OCI-LY1 (cell line): ENCODE measurements at regions not wholly inside any gene's neighbourhood (a gene's known extent, or its start where the extent isn't known, plus 50 kb on each side); places are given as distances from the start of the nearest gene placed in this dataset.
"Not testable (repeated sequence)": the region's sequence is repeated elsewhere in the genome, so short reads cannot be mapped to it uniquely, and the experiment has no call there.

Experiments
- H2AFZ ChIP-seq: fragments of 200-600 bp; sonication (generic), shearing (Covaris generic); 2 replicates; pipeline ENCODE4 v1.6.0; 2014; ENCODE audit warnings: antibody characterized with exemption, mild to moderate bottlenecking, low read length
- H3F3A ChIP-seq: fragments of 200-600 bp; sonication (generic), shearing (Covaris generic); 2 replicates; pipeline ENCODE4 v1.6.0; 2014; ENCODE audit warnings: mild to moderate bottlenecking, antibody characterized with exemption, low read length, moderate library complexity; ENCODE audit not compliant: insufficient read depth
- H3K27ac ChIP-seq: fragments of 200-600 bp; sonication (generic); 2 replicates; pipeline ENCODE4 v1.5.1; 2014; ENCODE audit warnings: low read length, mixed run types, mild to moderate bottlenecking, low read depth; ENCODE audit not compliant: poor library complexity, severe bottlenecking
- H3K27me3 ChIP-seq: fragments of 200-600 bp; sonication (generic); 2 replicates; pipeline ENCODE4 v1.6.0; 2014; ENCODE audit warnings: antibody characterized with exemption, mild to moderate bottlenecking, low read length, moderate library complexity; ENCODE audit not compliant: insufficient read depth
- H3K36me3 ChIP-seq: fragments of 200-600 bp; sonication (generic); 2 replicates; pipeline ENCODE4 v1.6.1; 2014; ENCODE audit warnings: mild to moderate bottlenecking, antibody characterized with exemption, low read length, moderate library complexity, mixed read lengths; ENCODE audit not compliant: insufficient read depth
- H3K4me1 ChIP-seq: fragments of 200-600 bp; sonication (generic); 2 replicates; pipeline ENCODE4 v1.5.1; 2014; ENCODE audit warnings: mild to moderate bottlenecking, low read length, moderate library complexity; ENCODE audit not compliant: insufficient read depth, severe bottlenecking
- H3K4me2 ChIP-seq: fragments of 200-600 bp; sonication (generic), shearing (Covaris generic); 2 replicates; pipeline ENCODE4 v1.6.1; 2014; ENCODE audit warnings: low read length
- H3K4me3 ChIP-seq: fragments of 200-600 bp; sonication (generic); 2 replicates; pipeline ENCODE4 v1.5.1; 2014; ENCODE audit warnings: low read length, low read depth, mild to moderate bottlenecking, mixed read lengths; ENCODE audit not compliant: poor library complexity, severe bottlenecking
- H3K79me2 ChIP-seq: fragments of 200-600 bp; shearing (Covaris generic); 2 replicates; pipeline ENCODE4 v1.6.1; 2016; ENCODE audit warnings: mixed run types, low read length, mixed read lengths; ENCODE audit not compliant: insufficient read depth
- H3K9ac ChIP-seq: fragments of 200-600 bp; sonication (generic), shearing (Covaris generic); 2 replicates; pipeline ENCODE4 v1.6.1; 2014; ENCODE audit warnings: mild to moderate bottlenecking, low read length, mixed read lengths
- H3K9me2 ChIP-seq: fragments of 200-600 bp; sonication (generic), shearing (Covaris generic); 2 replicates; pipeline ENCODE4 v1.6.1; 2014; ENCODE audit warnings: low read depth, mild to moderate bottlenecking, low read length, mixed read lengths
- H3K9me3 ChIP-seq: fragments of 200-600 bp; shearing (Covaris generic); 2 replicates; pipeline ENCODE4 v1.6.1; 2014; ENCODE audit warnings: low read length, mixed read lengths
- H4K20me1 ChIP-seq: fragments of 200-600 bp; sonication (generic), shearing (Covaris generic); 2 replicates; pipeline ENCODE4 v1.6.0; 2016; ENCODE audit warnings: mild to moderate bottlenecking, low read length; ENCODE audit not compliant: insufficient read depth
- EZH2 ChIP-seq: fragments of 200-600 bp; sonication (generic), shearing (Covaris generic); IDR thresholded peaks from 2 replicates; pipeline ENCODE4 v1.8.0; 2017; ENCODE audit warnings: borderline replicate concordance, mixed run types, mild to moderate bottlenecking, antibody characterized with exemption, low read length, moderate library complexity, mixed read lengths
- TF ChIP-seq, protein P1 (sequence below): fragments of 200-600 bp; sonication (generic), shearing (Covaris generic); IDR thresholded peaks from 2 replicates; pipeline ENCODE4 v1.5.1; 2017; ENCODE audit warnings: mild to moderate bottlenecking, antibody characterized with exemption, low read length, moderate library complexity, mixed read lengths

GRCh38 chr6:81933608-81934051, 181.1 kb upstream of the TENT5A start:
- no peak overlapping the region for H3K4me2 ChIP-seq
- no peaks in the 10 kb centered on the region for H4K20me1 ChIP-seq
- no peak overlapping the region for H3K27ac ChIP-seq
- no peaks in the 10 kb centered on the region for H3K79me2 ChIP-seq
- TF ChIP-seq, protein P1, sequence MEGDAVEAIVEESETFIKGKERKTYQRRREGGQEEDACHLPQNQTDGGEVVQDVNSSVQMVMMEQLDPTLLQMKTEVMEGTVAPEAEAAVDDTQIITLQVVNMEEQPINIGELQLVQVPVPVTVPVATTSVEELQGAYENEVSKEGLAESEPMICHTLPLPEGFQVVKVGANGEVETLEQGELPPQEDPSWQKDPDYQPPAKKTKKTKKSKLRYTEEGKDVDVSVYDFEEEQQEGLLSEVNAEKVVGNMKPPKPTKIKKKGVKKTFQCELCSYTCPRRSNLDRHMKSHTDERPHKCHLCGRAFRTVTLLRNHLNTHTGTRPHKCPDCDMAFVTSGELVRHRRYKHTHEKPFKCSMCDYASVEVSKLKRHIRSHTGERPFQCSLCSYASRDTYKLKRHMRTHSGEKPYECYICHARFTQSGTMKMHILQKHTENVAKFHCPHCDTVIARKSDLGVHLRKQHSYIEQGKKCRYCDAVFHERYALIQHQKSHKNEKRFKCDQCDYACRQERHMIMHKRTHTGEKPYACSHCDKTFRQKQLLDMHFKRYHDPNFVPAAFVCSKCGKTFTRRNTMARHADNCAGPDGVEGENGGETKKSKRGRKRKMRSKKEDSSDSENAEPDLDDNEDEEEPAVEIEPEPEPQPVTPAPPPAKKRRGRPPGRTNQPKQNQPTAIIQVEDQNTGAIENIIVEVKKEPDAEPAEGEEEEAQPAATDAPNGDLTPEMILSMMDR: no peak
- TF ChIP-seq EZH2: no peak
- no peaks in the 10 kb centered on the region for H3F3A ChIP-seq
- H2AFZ ChIP-seq: no peak overlapping the region
- H3K36me3 ChIP-seq: no peaks in the 10 kb centered on the region
- H3K4me1 ChIP-seq: no peaks in the 10 kb centered on the region
- no peaks in the 10 kb centered on the region for H3K9me2 ChIP-seq
- no peaks in the 10 kb centered on the region for H3K27me3 ChIP-seq
- H3K9ac ChIP-seq: no peak overlapping the region
- H3K9me3 ChIP-seq: no peaks in the 10 kb centered on the region
- H3K4me3 ChIP-seq: no peak overlapping the region

DNA sequence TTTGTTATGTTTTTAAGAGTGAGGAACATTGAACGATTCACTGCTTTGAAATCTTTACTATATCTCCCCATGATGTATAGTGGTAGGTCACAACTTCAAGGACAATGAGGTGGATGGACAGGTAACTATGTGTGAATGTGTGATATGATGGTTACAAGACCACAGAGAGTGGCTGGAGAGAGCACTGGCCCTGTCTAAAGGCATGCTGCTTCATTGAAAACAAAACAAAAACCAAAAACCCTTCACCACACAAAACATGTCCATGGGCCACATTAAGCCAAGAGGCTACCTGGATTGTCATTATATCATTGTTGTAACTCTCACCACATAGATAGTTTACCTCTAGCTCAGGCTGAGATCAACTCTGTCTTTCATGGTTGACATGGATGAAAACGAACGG, 180.6 kb upstream of the TENT5A start:
- Histone ChIP-seq H3K4me2 (no peak overlapping the region), H3K36me3 (no peaks in the 10 kb centered on the region), H3F3A (no peaks in the 10 kb centered on the region), H3K9me2 (no peaks in the 10 kb centered on the region), H4K20me1 (no peaks in the 10 kb centered on the region), H3K79me2 (no peaks in the 10 kb centered on the region), H2AFZ (no peak overlapping the region), H3K27me3 (no peaks in the 10 kb centered on the region), H3K4me3 (no peak overlapping the region), H3K27ac (no peak overlapping the region), H3K9me3 (no peaks in the 10 kb centered on the region), H3K9ac (no peak overlapping the region), H3K4me1 (no peaks in the 10 kb centered on the region)
- TF ChIP-seq, protein P1: no peak
- TF ChIP-seq EZH2: no peak

DNA sequence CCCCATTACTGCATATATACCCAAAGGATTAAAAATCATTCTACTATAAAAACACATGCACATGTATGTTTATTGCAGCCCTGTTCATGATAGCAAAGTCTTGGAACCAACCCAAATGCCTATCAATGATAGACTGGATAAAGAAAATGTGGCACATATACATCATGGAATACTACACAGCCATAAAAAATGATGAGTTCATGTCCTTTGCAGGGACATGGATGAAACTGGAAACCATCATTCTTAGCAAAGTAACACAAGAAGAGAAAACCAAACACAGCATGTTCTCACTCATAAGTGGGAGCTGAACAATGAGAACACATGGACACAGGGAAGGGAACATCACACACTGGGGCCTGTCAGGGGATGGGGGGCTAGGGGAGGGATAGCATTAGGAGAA, 180.0 kb upstream of the TENT5A start:
- not testable (repeated sequence) for H3K27ac ChIP-seq, H3K4me3 ChIP-seq, H3F3A ChIP-seq, H3K4me1 ChIP-seq, H3K4me2 ChIP-seq, H3K9ac ChIP-seq, H4K20me1 ChIP-seq, H3K9me2 ChIP-seq, H3K9me3 ChIP-seq, H3K36me3 ChIP-seq, H3K79me2 ChIP-seq, H2AFZ ChIP-seq, H3K27me3 ChIP-seq

DNA sequence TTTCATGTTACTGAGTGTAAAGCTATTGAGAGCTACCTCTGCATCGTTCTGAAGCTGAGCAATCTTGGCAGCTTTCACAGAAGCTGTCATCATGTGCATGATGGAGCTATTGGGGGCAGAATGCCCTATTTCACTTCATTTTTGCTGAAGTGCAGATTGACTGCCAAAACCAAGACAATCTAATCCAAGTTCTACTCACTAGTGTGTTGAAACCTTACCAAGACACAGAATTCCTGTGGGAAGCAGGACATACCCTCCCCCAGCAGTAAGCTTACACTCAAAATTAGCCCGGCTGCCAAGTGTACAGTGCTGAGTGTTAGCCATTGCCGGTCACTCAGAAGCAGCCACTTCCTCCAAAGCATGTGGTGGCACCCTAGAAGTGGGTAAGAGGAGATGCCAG, 177.3 kb upstream of the TENT5A start:
- H3F3A ChIP-seq: no peaks in the 10 kb centered on the region
- no peaks in the 10 kb centered on the region for H3K9me2 ChIP-seq
- H3K4me3 ChIP-seq: no peak overlapping the region
- H3K27me3 ChIP-seq: no peaks in the 10 kb centered on the region
- no peaks in the 10 kb centered on the region for H3K36me3 ChIP-seq
- no peak overlapping the region for H2AFZ ChIP-seq
- no peaks in the 10 kb centered on the region for H3K79me2 ChIP-seq
- no peak overlapping the region for H3K27ac ChIP-seq
- H3K4me1 ChIP-seq: no peaks in the 10 kb centered on the region
- no peaks in the 10 kb centered on the region for H3K9me3 ChIP-seq
- no peaks in the 10 kb centered on the region for H4K20me1 ChIP-seq
- TF ChIP-seq EZH2: no peak
- TF ChIP-seq, protein P1: no peak
- H3K9ac ChIP-seq: no peak overlapping the region
- H3K4me2 ChIP-seq: no peak overlapping the region
